Activated B cell treated with CpG ODN at 0.5 μM for 24 hours (primary cell): ENCODE measurements at regions not wholly inside any gene's neighbourhood (a gene's known extent, or its start where the extent isn't known, plus 50 kb on each side); places are given as distances from the start of the nearest gene placed in this dataset.

Experiments
- ATAC-seq: fragments of 200-7000 bp; cut with Tn5 transposase; one replicate; pipeline ENCODE4 v1.10.0; 2021; ENCODE audit warnings: low read depth, mild to moderate bottlenecking, moderate library complexity
- CTCF ChIA-PET: fragments of 350-600 bp; sonication (Branson Sonifier 250); formaldehyde crosslinking; loops from one replicate; lab custom pipeline; 2021; ENCODE audit warnings: antibody characterized with exemption; lab: Charles Lee
- POLR2A ChIA-PET: fragments of 350-600 bp; sonication (Branson Sonifier 250); formaldehyde crosslinking; loops from one replicate; lab custom pipeline; 2021; ENCODE audit warnings: antibody characterized with exemption; lab: Charles Lee
- DNase-seq: peaks from one replicate; pipeline ENCODE4 v3.0.0; 2022
- H3K27ac Mint-ChIP-seq: one replicate; pipeline ENCODE4 v1.8.0; 2020; ENCODE audit warnings: mixed read lengths
- H3K27me3 Mint-ChIP-seq: one replicate; pipeline ENCODE4 v1.8.0; 2021; ENCODE audit warnings: mixed read lengths
- H3K36me3 Mint-ChIP-seq: one replicate; pipeline ENCODE4 v1.8.0; 2021; ENCODE audit warnings: low read depth, mixed read lengths
- H3K4me1 Mint-ChIP-seq: one replicate; pipeline ENCODE4 v1.8.0; 2021; ENCODE audit warnings: mixed read lengths
- H3K4me3 Mint-ChIP-seq: one replicate; pipeline ENCODE4 v1.8.0; 2020; ENCODE audit warnings: mild to moderate bottlenecking, mixed read lengths
- H3K9me3 Mint-ChIP-seq: one replicate; pipeline ENCODE4 v1.8.0; 2020; ENCODE audit warnings: mixed read lengths
- intact Hi-C: fragments of 100-400 bp; cut with micrococcal nuclease; formaldehyde crosslinking; loops from one replicate; pipeline ENCODE4 v1.15.1; 2024
- TF ChIP-seq, protein P1 (sequence below): fragments of 200-600 bp; IDR thresholded peaks from one replicate; pipeline ENCODE4 v1.8.0; 2022; ENCODE audit warnings: antibody characterized with exemption, mild to moderate bottlenecking

DNA sequence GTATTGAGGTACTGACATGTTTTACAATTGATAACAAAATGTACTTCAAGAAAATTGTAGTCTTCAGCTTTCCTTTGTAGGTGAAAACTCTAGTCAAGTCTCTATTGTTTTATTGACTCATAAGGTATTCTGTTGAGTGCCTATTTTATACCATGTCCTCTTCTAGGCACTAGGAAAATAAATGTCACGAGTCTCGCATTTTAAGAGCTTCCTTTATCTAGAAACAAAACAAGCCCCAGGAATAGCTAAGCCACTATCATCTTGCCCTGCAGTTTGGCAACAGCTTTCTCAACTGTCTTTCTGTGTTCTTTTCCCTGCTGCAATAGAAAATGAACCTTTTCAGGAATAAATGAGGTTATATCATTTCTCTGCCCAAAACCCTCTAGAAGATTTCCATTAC lies 288.5 kb upstream of the NEGR1 start:
- H3K4me1 Mint-ChIP-seq, result no peaks in the 10 kb centered on the region
- no peaks in the 10 kb centered on the region for H3K27me3 Mint-ChIP-seq
- DNase-seq, result no peak
- TF ChIP-seq, protein P1, sequence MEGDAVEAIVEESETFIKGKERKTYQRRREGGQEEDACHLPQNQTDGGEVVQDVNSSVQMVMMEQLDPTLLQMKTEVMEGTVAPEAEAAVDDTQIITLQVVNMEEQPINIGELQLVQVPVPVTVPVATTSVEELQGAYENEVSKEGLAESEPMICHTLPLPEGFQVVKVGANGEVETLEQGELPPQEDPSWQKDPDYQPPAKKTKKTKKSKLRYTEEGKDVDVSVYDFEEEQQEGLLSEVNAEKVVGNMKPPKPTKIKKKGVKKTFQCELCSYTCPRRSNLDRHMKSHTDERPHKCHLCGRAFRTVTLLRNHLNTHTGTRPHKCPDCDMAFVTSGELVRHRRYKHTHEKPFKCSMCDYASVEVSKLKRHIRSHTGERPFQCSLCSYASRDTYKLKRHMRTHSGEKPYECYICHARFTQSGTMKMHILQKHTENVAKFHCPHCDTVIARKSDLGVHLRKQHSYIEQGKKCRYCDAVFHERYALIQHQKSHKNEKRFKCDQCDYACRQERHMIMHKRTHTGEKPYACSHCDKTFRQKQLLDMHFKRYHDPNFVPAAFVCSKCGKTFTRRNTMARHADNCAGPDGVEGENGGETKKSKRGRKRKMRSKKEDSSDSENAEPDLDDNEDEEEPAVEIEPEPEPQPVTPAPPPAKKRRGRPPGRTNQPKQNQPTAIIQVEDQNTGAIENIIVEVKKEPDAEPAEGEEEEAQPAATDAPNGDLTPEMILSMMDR, result no peak
- no peaks in the 10 kb centered on the region for H3K36me3 Mint-ChIP-seq
- intact Hi-C loops, result no loop called here
- peaks cover 3% of the 10 kb centered on the region for H3K9me3 Mint-ChIP-seq
- POLR2A ChIA-PET, result no interaction called here
- no peak for ATAC-seq
- H3K4me3 Mint-ChIP-seq, result no peak overlapping the region
- no peak overlapping the region for H3K27ac Mint-ChIP-seq
- CTCF ChIA-PET, result no interaction called here

DNA sequence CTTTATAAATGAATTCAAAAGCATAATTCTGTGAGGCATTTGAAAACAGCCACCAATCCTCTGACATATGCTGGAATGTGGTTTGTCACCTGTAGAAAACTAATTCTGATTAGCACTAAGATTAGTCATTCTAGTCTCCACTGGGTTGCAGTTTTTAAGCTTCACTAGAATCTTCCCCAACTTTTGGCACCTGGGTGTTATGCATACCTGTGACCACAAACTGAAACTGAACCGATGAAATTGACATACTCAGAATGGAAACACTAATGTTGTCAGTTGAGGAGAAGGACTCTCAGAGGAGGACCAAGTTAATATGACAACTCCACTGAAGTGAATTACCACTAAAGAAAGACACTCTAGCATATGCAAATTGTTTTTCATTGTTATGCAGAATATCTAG lies 285.8 kb upstream of the NEGR1 start:
- no peaks in the 10 kb centered on the region for H3K9me3 Mint-ChIP-seq
- no peaks in the 10 kb centered on the region for H3K4me1 Mint-ChIP-seq
- ChIA-PET POLR2A (no interaction called here), CTCF (no interaction called here)
- no peaks in the 10 kb centered on the region for H3K36me3 Mint-ChIP-seq
- no peak overlapping the region for H3K27ac Mint-ChIP-seq
- H3K4me3 Mint-ChIP-seq, result no peak overlapping the region
- no peak for ATAC-seq
- intact Hi-C loops, result no loop called here
- TF ChIP-seq, protein P1, result no peak
- H3K27me3 Mint-ChIP-seq, result no peaks in the 10 kb centered on the region
- no peak for DNase-seq

DNA sequence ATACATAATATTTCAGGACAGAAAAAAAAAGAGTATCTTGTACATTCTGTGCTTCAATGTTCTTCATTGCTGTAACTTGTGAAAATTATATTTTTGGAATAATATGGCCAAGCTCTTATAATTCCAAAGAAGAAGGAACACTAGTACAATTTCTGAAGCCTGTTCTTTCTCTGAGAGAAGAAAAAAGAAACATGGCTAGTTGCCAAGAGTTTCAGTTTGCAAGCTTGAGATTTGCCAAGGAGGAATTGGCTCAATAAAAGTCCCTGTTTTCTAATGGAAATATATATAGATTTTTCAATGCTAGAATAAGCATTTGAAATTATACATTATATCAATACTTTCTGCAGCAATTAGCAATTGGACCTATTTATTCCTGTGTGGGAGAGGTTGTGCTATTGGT lies 285.2 kb upstream of the NEGR1 start:
- Mint-ChIP-seq H3K27me3 (no peaks in the 10 kb centered on the region), H3K4me3 (no peak overlapping the region), H3K4me1 (no peaks in the 10 kb centered on the region), H3K36me3 (no peaks in the 10 kb centered on the region), H3K27ac (no peak overlapping the region), H3K9me3 (no peaks in the 10 kb centered on the region)
- TF ChIP-seq, protein P1, result no peak
- DNase-seq, result no peak
- intact Hi-C loops, result no loop called here
- no peak for ATAC-seq
- ChIA-PET POLR2A (no interaction called here), CTCF (no interaction called here)

DNA sequence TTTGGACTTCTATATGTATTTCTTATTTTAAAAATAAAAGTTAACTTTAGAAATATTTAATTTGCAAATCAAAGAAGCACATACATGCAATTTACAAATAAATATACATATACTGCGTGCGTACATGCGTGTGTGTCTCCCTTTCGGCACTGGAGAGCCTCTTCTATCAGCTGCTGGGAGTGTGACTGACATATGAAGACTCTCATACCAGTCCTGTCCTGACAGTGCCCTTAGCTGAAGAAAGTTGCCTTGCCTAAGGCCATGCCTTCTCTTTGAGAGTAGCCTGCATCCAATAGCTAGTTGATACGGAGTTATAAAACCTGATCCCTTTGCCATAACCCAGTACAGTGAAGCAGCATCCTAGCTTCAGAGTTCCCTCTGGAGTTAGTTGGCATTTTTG lies 282.4 kb upstream of the NEGR1 start:
- ATAC-seq, result no peak
- Mint-ChIP-seq H3K36me3 (no peaks in the 10 kb centered on the region), H3K27me3 (no peaks in the 10 kb centered on the region), H3K9me3 (no peaks in the 10 kb centered on the region), H3K4me3 (no peak overlapping the region), H3K27ac (no peak overlapping the region), H3K4me1 (no peaks in the 10 kb centered on the region)
- DNase-seq, result no peak
- CTCF ChIA-PET, result no interaction called here
- POLR2A ChIA-PET, result no interaction called here
- TF ChIP-seq, protein P1, result no peak
- intact Hi-C loops, result no loop called here

DNA sequence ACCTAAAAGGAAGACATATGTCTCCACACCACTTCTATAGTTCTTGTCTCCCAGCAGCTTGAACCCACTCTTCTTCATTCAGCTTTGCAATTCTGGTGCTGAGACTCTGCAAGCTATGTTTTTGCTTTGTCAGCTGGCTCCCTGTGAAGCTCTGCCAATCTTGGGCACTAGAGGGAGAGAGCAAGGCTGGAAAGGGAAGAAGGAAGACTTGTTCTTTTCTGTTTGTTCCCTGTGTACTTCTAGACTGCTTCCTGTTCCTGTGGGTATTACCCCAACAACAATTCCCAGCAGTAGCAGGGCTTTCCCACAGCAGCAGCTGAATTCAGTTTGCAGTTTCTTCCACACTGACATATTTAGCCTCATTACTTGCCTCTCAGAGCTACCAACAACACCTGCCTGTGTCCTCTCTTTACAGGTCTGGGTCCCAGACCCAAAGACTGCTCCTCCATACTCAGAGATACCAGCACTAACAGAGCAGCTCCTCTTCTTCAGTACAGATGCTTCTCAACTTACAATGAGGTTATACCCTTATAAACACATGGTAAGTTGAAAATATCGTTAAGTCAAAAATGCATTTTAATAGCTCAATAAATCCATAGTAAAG lies 275.2 kb upstream of the NEGR1 start:
- POLR2A ChIA-PET, result no interaction called here
- CTCF ChIA-PET, result no interaction called here
- TF ChIP-seq, protein P1, result no peak
- H3K4me1 Mint-ChIP-seq, result no peaks in the 10 kb centered on the region
- H3K36me3 Mint-ChIP-seq, result no peaks in the 10 kb centered on the region
- H3K4me3 Mint-ChIP-seq, result no peak overlapping the region
- no peak overlapping the region for H3K27ac Mint-ChIP-seq
- no peaks in the 10 kb centered on the region for H3K9me3 Mint-ChIP-seq
- DNase-seq (no peak), ATAC-seq (no peak)
- intact Hi-C loops, result no loop called here
- H3K27me3 Mint-ChIP-seq, result no peaks in the 10 kb centered on the region
